Epithelial cell of esophagus (primary cell): ENCODE measurements at regions not wholly inside any gene's neighbourhood (a gene's known extent, or its start where the extent isn't known, plus 50 kb on each side); places are given as distances from the start of the nearest gene placed in this dataset.
A peak's percentile ranks its signal among the peaks of the same experiment; 100 is the strongest.
"Not testable (repeated sequence)": the region's sequence is repeated elsewhere in the genome, so short reads cannot be mapped to it uniquely, and the experiment has no call there.

ENCODE experiments used
- DNase-seq: peaks from one replicate; pipeline ENCODE4 v3.0.0; 2010; ENCODE audit warnings: low read depth
- H3K4me3 ChIP-seq: 2 replicates; pipeline ENCODE4 v1.5.1; 2011; ENCODE audit warnings: mild to moderate bottlenecking, low read length, control low read depth
- CTCF ChIP-seq: IDR thresholded peaks from 2 replicates; pipeline ENCODE4 v1.5.1; 2011; ENCODE audit warnings: low read depth, mild to moderate bottlenecking, low read length, control low read depth, inconsistent platforms; ENCODE audit not compliant: insufficient read depth; ENCODE audit errors: missing control alignments

DNA sequence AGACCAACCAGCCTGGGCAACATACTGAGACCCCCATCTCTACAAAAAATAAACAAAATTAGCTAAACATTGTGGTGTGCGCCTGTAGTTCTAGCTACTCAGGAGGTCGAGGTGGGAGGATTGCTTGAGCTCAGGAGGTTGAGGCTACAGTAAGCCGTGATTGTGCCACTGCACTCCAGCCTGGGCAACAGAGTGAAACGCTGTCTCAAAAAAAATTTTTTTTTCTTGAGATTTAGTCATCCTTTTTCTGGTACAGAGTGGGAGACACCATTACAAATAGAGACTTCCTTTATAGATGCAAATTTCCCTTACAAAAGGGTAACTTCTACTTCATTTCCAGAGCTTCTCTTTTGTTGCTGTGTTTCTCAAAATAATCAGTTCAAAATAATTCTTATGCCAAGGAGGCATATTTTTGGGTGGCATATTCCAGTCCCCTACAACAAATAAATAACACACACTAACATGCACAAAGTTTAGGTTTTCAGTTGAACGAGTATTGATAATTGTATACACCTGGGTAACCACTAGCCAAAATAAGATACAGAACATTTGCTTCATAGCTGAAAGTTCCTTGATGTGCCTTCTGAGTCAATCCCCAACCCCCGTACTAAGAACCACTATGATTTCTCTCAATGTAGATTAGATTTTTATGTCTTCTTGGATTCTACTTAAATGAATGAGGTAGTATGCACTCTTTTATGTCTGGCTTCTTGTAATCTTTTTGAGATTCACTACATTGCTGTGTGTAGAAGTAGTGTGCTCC lies 248.9 kb upstream of the PROK2 start:
- no peak overlapping the region for H3K4me3 ChIP-seq
- no peak for TF ChIP-seq CTCF
- no peak for DNase-seq

DNA sequence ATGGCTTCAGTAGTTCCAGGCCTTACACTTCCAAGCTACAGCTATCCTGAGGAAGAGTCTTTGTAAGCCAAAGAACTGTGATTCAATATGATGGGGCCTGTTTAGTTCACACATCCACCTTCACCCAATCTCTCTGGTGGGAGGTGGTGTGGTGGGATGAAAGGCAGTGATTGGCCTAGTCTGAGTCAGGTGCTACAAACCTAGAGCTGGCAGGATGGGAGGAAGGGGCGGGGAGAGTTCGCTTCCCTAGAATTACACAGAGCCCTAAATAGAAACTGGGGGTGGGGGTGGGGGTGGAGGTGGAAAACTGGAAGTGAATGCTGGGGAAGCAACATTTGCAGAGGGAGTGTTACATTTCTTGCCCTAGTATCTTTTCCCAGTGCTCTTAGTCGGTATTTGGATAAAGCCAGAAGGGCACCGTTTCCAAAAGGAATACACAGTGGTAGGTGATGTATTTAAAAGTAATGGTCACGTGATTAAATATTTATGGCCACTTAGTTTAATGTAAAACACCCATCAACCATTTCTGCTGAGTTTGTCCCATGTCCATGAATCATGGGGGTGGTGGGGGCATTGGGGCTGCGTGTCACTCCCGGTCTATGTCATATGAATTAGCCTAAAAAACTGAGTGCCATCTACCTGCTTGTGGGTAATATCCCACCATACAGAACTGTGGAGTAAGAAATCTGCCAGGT lies 247.6 kb upstream of the PROK2 start:
- H3K4me3 ChIP-seq, result no peak overlapping the region
- DNase-seq, result no peak
- no peak for TF ChIP-seq CTCF

DNA sequence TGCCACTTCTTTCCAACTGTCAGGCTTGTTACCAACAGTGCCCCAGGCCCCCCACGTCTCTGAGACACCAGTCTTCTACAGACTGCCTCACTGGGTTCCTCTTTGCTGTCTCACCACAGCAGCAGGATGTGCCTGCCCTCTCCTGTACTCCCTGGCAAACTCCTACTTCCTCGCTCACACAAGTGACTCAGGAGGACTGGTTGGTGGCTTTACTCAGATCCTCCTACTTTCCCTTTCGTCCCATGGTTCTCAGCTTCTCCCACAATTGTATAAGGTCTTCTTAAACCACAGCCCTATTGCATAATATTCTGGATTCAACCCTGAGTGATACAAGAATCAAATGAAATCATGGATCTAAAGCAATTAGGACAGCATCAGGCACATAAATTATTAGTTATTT lies 246.6 kb upstream of the PROK2 start:
- no peak for TF ChIP-seq CTCF
- DNase-seq, result peak; percentile 49
- no peak overlapping the region for H3K4me3 ChIP-seq

- H3K4me3 ChIP-seq, DNase-seq: not testable (repeated sequence)
Observed at GRCh38 chr3:72030296-72030695, 245.3 kb upstream of the PROK2 start.

- not testable (repeated sequence) for H3K4me3 ChIP-seq
- DNase-seq, result peak; percentile 14
Observed at GRCh38 chr3:72028726-72029125, 243.8 kb upstream of the PROK2 start.

- not testable (repeated sequence) for DNase-seq, H3K4me3 ChIP-seq
Observed at GRCh38 chr3:72028307-72028706, 243.4 kb upstream of the PROK2 start.

- not testable (repeated sequence) for DNase-seq, H3K4me3 ChIP-seq
Observed at GRCh38 chr3:72027728-72028127, 242.8 kb upstream of the PROK2 start.

DNA sequence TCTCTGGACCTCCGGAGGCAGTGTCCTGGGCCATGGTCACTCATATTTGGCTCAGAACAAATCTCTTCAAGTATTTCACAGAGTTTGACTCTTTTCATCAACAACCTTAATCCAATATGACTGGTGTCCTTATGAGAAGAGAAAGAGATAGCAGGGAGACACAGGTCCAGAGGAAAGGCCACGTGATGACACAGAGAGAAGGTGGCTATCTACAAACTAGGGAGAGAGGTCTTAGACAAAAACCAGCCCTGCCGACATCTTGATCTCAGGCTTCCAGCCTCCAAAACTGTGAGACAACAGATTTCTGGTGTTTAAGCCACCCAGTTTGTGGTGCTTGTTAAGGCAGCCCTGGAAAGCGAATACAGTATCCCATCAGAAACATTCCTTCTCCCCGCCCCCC lies 237.1 kb upstream of the PROK2 start:
- DNase-seq, result no peak
- H3K4me3 ChIP-seq, result no peak overlapping the region
- no peak for TF ChIP-seq CTCF

- H3K4me3 ChIP-seq, result no peak overlapping the region
- no peak for DNase-seq
- no peak for TF ChIP-seq CTCF
Observed at GRCh38 chr3:72021531-72021930, 236.6 kb upstream of the PROK2 start.
